ENCODE measurements at regions not wholly inside any gene's neighbourhood (a gene's known extent, or its start where the extent isn't known, plus 50 kb on each side); places are given as distances from the start of the nearest gene placed in this dataset.

- no peak for DNase-seq
- no peak overlapping the region for H3K9ac ChIP-seq
- no peaks in the 10 kb centered on the region for H4K20me1 ChIP-seq (ENCODE audit: insufficient read depth)
- POLR2A ChIA-PET: no interaction called here
- H3F3A ChIP-seq (replicated peaks; ENCODE audit: insufficient read depth): peaks cover under 1% of the 10 kb centered on the region
- H2AFZ ChIP-seq (ENCODE audit: low read depth): no peak overlapping the region
- WGBS (ENCODE audit: low lambda C conversion rate): 26% methylated on average over 1 of the region's 1 CpG
- H3K4me2 ChIP-seq: no peak overlapping the region
- H3K9me2 ChIP-seq: no peaks in the 10 kb centered on the region
- H3K27ac ChIP-seq (ENCODE audit: low read depth in 2 of 2, low read length in 1 of 2): no peak overlapping the region; a peak in 1 of 4 replicates
- H3K36me3 ChIP-seq (replicated peaks in 1 of 2; ENCODE audit: control insufficient read depth in 1 of 2, insufficient read depth in 2 of 2, low read length in 1 of 2): no peaks in the 10 kb centered on the region
- no peak for TF ChIP-seq EZH2phosphoT487 (IDR thresholded peaks at IDR 0.05; ENCODE audit: borderline replicate concordance, low read depth)
- TF ChIP-seq EP300 (IDR thresholded peaks at IDR 0.05; ENCODE audit: borderline replicate concordance in 1 of 2, low read depth in 1 of 2, low read length in 1 of 2): 0 out of 4 replicates have a peak, but pooled peaks of 1 of the 2 experiments have one; percentile 18
- TF ChIP-seq IRF3 (IDR thresholded peaks at IDR 0.05; ENCODE audit: low read depth, low read length): no peak
- CTCF ChIA-PET: no interaction called here
- H3K9me3 ChIP-seq: no peaks in the 10 kb centered on the region
- H3K4me3 ChIP-seq (ENCODE audit: low read depth in 2 of 2, low read length in 1 of 2): no peak overlapping the region
- no peaks in the 10 kb centered on the region for H3K79me2 ChIP-seq (ENCODE audit: insufficient read depth)
- H3K4me1 ChIP-seq (ENCODE audit: control insufficient read depth in 1 of 2, insufficient read depth in 2 of 2, low read depth in 1 of 2, low read length in 1 of 2): peaks cover 0 to 21% of the 10 kb centered on the region in 2 experiments; a peak in 1 of 4 replicates
- H3K27me3 ChIP-seq (ENCODE audit: insufficient read depth): no peaks in the 10 kb centered on the region
Observed at GRCh38 chr6:48036316-48036715, 74.7 kb downstream of the PTCHD4 start.

GRCh38 chr6:48032151-48032550 is 78.8 kb downstream of the PTCHD4 start:
- no peak for DNase-seq
- 24% methylated on average over 5 of the region's 5 CpGs for WGBS (ENCODE audit: low lambda C conversion rate)

More at GRCh38 chr6:48032151-48032550, 78.8 kb downstream of the PTCHD4 start:
- CTCF ChIA-PET: interaction anchor here (0.6 kb wide), 1 partner anchor 115 kb away, joined by 3 read pairs; no protein-coding TSS in a partner anchor
- Histone ChIP-seq H3K27me3 (ENCODE audit: insufficient read depth) (no peaks in the 10 kb centered on the region), H3K9me3 (no peaks in the 10 kb centered on the region), H3K27ac (ENCODE audit: low read depth in 2 of 2, low read length in 1 of 2) (peak overlapping the region in 1 of 2 experiments; percentile 55; a peak in 2 of 4 replicates), H3K4me2 (0 out of 2 replicates have a peak overlapping the region, but pooled peaks have one; percentile 25), H3F3A (replicated peaks; ENCODE audit: insufficient read depth) (peaks cover 7% of the 10 kb centered on the region), H3K4me1 (ENCODE audit: control insufficient read depth in 1 of 2, insufficient read depth in 2 of 2, low read depth in 1 of 2, low read length in 1 of 2) (peaks cover 0 to 26% of the 10 kb centered on the region in 2 experiments; a peak in 1 of 4 replicates), H3K36me3 (replicated peaks in 1 of 2; ENCODE audit: control insufficient read depth in 1 of 2, insufficient read depth in 2 of 2, low read length in 1 of 2) (no peaks in the 10 kb centered on the region), H3K4me3 (ENCODE audit: low read depth in 2 of 2, low read length in 1 of 2) (no peak overlapping the region), H3K9ac (no peak overlapping the region), H4K20me1 (ENCODE audit: insufficient read depth) (no peaks in the 10 kb centered on the region), H3K9me2 (no peaks in the 10 kb centered on the region), H3K79me2 (ENCODE audit: insufficient read depth) (no peaks in the 10 kb centered on the region), H2AFZ (ENCODE audit: low read depth) (no peak overlapping the region)
- TF ChIP-seq TCF12 (IDR thresholded peaks at IDR 0.05) (peak; percentile 44; the same call in 1 of the 2 replicates), USF1 (IDR thresholded peaks at IDR 0.05; ENCODE audit: borderline replicate concordance, low read depth) (no peak), ELF1 (IDR thresholded peaks at IDR 0.05) (no peak), FOXJ3 (CRISPR knock-in tag; IDR thresholded peaks at IDR 0.05) (no peak), EP300 (IDR thresholded peaks at IDR 0.05; ENCODE audit: borderline replicate concordance in 1 of 2, low read depth in 1 of 2, low read length in 1 of 2) (peak in 1 of 2 experiments; percentile 9; a peak in 1 of 4 replicates), EZH2phosphoT487 (IDR thresholded peaks at IDR 0.05; ENCODE audit: borderline replicate concordance, low read depth) (no peak), TAF1 (IDR thresholded peaks at IDR 0.05; ENCODE audit: borderline replicate concordance, low read depth, low read length) (no peak), TEAD4 (IDR thresholded peaks at IDR 0.05; ENCODE audit: borderline replicate concordance, insufficient read depth) (no peak), POLR2AphosphoS5 (IDR thresholded peaks at IDR 0.05; ENCODE audit: low read depth, low read length) (no peak), GABPA (IDR thresholded peaks at IDR 0.05; ENCODE audit: low read depth) (no peak), CHD2 (IDR thresholded peaks at IDR 0.05; ENCODE audit: low read length, partially characterized antibody) (no peak), NFIC (IDR thresholded peaks at IDR 0.05; ENCODE audit: borderline replicate concordance) (no peak), RCOR1 (IDR thresholded peaks at IDR 0.05; ENCODE audit: low read length) (no peak), ZBTB33 (IDR thresholded peaks at IDR 0.05; ENCODE audit: borderline replicate concordance, low read depth) (no peak), FOXM1 (IDR thresholded peaks at IDR 0.05; ENCODE audit: low read depth) (no peak), FOSL2 (IDR thresholded peaks at IDR 0.05; ENCODE audit: borderline replicate concordance, low read depth) (peak; percentile 30; the same call in 1 of the 2 replicates), PBX3 (IDR thresholded peaks at IDR 0.05) (no peak)
- POLR2A ChIA-PET: interaction anchor here (0.6 kb wide), 1 partner anchor 52 kb away, joined by 3 read pairs; no protein-coding TSS in a partner anchor

Data from SK-N-SH (cell line).